Retinal pigment epithelial cell (primary cell): ENCODE measurements at regions not wholly inside any gene's neighbourhood (a gene's known extent, or its start where the extent isn't known, plus 50 kb on each side); places are given as distances from the start of the nearest gene placed in this dataset.

ENCODE experiments used
- DNase-seq: peaks from one replicate; pipeline ENCODE4 v3.0.0-alpha.2; 2010; ENCODE audit warnings: low read depth
- H3K4me3 ChIP-seq: 2 replicates; pipeline ENCODE4 v1.5.1; 2011; ENCODE audit warnings: mild to moderate bottlenecking, low read length, control low read depth, moderate library complexity
- CTCF ChIP-seq: conservative IDR thresholded peaks from 2 replicates; pipeline ENCODE4 v1.5.1; 2011; ENCODE audit warnings: low read depth, low read length, control low read depth, inconsistent platforms

- DNase-seq: no peak
- no peak for TF ChIP-seq CTCF
- no peak overlapping the region for H3K4me3 ChIP-seq
These were observed 71.0 kb upstream of the RBMS1 start for GRCh38 chr2:160564591-160564990.

- H3K4me3 ChIP-seq: no peak overlapping the region
- DNase-seq: no peak
- TF ChIP-seq CTCF: no peak
These were observed 71.7 kb upstream of the RBMS1 start for GRCh38 chr2:160565099-160565845.

DNA sequence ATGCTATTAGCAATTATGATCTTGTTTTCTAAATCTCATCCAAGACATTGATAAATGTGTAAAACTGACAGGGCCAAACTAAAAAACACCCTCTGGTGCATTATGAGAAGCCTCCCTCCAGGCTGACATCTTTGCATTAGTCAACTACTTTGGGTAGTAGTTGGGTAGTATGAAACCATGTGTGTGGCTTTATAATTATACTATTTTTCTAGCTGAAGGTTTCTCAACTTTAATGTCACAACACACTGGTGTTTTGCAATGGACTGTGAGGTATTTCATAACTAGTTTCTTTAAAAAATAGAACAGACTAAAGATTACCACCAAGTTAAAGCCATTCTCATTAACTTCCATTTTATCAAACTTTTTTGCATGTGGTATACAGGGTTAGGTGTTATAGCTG is 73.1 kb upstream of the RBMS1 start:
- no peak for TF ChIP-seq CTCF
- H3K4me3 ChIP-seq: no peak overlapping the region
- DNase-seq: no peak

DNA sequence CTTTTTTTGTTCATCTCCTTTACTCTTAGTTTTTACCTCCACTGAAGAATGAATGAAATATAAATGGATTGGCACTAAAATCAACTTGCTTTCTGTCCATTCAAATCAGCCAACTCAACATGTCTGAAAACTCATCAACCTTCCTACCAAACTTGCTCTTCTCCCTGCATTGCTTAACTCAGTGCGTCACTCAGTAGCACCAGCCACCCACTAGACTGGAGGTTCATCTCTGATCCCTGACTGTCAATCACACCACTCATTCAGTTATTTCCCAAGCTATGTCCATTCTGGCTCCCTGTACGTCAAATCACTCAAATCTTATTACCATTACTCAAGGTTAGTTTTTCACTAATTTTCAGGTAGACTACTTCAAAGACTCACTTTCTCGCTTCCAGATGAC is 75.2 kb upstream of the RBMS1 start:
- TF ChIP-seq CTCF: no peak
- DNase-seq: no peak
- H3K4me3 ChIP-seq: no peak overlapping the region

- H3K4me3 ChIP-seq: no peak overlapping the region
- DNase-seq: no peak
- TF ChIP-seq CTCF: no peak
These were observed 76.8 kb upstream of the RBMS1 start for GRCh38 chr2:160570376-160570775.

GRCh38 chr2:160574468-160575140 is 81.0 kb upstream of the RBMS1 start:
- TF ChIP-seq CTCF: no peak
- peak; percentile 78 for DNase-seq
- H3K4me3 ChIP-seq: no peak overlapping the region

DNA sequence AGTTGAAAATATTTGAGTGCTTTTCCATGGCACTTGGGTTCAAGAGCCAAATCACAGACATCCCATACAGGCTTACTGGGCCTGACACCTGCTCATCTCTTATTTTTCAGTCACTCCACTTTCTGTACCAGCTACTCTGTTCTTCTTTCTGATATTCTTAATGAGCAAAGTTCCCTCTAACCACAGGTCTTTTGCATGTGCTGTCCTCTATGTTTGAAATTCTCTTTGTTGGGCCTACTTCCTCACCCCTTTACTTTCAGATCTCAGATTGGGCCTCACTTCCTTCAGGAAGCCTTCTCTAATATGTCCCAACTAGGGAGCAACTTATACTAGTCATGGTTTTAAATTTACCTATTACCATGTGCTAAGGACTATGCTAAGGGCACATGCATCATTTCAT is 81.8 kb upstream of the RBMS1 start:
- DNase-seq: no peak
- no peak overlapping the region for H3K4me3 ChIP-seq
- no peak for TF ChIP-seq CTCF
